DOHH2 (cell line): ENCODE measurements at regions not wholly inside any gene's neighbourhood (a gene's known extent, or its start where the extent isn't known, plus 50 kb on each side); places are given as distances from the start of the nearest gene placed in this dataset.

ENCODE experiments used
- CTCF ChIP-seq: fragments of 200-600 bp; sonication (generic); IDR thresholded peaks from one replicate; pipeline ENCODE4 v1.5.1; 2014; ENCODE audit warnings: antibody characterized with exemption, mild to moderate bottlenecking, low read depth, low read length; ENCODE audit not compliant: poor library complexity, severe bottlenecking
- EZH2phosphoT487 ChIP-seq: fragments of 200-600 bp; sonication (generic); IDR thresholded peaks from 2 replicates; pipeline ENCODE4 v1.6.1; 2017; ENCODE audit warnings: borderline replicate concordance, mild to moderate bottlenecking, antibody characterized with exemption, low read length, moderate library complexity, mixed read lengths

GRCh38 chr10:31194986-31195385 lies 124.0 kb upstream of the ZEB1 start:
- TF ChIP-seq CTCF (no peak), EZH2phosphoT487 (no peak)
